SKM-1 (cell line): ENCODE measurements at regions not wholly inside any gene's neighbourhood (a gene's known extent, or its start where the extent isn't known, plus 50 kb on each side); places are given as distances from the start of the nearest gene placed in this dataset.

Source experiments
- DNase-seq: peaks from one replicate; lab custom pipeline; 2025; ENCODE audit not compliant: unreplicated experiment; lab: John Stamatoyannopoulos, UW

DNA sequence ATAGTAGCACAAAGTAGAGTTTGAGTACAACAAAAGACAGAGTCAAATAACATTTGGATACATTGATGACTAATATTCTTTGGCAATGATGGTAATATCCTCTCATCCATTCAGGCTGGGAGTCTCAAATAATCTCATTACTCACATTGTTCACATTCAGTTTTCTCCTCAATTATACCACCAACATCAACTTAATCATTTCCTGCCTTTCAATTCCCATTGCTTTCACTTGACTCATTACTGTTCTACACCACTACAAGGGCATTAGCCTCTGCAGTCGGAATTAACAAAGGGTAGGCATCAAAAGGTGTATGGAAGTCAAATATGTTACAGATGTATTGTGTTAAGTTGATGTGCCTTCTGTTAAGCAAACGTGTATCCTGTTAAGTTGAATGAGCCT is 518.4 kb upstream of the SLITRK1 start:
- no peak for DNase-seq

DNA sequence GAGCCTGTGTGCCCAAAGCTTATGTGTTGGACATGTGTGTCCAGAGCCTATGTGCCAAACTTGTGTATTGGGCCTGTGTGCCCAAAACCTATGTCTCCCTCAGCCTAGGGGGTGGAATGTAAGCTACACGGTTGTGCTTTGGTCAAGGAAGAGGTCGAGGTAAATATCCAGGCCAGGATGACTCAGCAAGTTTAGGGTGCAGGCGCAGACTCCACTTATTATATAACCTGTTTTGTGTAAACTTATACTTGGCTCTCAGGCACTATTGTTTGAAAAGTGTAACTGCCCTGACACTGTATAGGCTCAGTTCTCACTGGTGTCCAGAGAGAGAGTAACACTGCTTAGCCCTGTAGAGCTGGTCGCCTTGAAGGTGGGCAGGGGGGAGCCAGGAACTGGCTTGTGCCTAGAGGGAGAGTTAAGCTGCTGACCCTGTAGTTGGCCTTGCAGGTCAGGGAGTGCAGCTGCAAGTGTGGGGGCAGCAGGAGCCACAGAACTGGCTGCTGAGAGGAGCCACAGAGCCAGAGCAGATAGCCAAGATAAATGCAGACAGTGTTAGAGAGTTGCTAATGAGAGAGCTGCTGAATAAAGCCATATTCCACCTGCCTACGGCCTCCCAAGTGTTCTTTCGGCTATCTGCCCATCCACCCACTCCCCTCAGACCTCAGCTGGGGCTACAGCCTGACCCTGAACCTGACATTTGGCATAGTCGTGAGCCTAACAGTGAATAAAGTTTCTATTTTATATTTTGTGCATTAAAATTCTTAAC is 517.2 kb upstream of the SLITRK1 start:
- DNase-seq, result no peak

DNA sequence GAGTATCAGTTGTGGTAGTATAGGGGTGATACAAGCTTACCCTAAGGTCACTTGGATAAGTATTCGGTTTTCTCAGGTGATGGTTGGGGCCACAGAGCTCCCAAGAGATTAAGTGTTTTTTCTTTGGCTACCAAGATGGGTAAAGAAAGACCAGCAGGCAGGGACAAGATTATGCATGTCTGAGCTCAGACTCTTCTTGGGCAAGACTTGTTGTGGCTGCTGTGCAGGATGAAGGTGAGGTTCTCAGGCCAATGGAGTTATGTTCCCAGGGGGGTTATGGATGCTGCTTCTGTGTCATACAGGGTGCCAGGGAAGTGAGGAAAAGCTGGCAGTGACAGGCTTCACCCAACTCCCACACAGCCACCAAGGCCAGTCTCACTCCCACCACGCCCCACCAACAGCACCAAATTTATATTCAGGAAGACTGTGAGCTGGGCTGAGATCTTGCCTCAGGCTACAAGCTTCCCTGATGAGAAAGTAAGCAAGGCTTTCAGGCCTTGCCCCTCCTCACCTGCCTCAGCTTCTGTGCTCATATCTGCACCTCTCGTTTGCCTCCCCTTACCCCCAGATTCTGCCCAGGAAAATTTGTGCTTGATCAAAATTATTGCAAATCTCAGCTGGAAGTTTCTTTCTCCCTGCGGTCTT is 511.8 kb upstream of the SLITRK1 start:
- no peak for DNase-seq

DNA sequence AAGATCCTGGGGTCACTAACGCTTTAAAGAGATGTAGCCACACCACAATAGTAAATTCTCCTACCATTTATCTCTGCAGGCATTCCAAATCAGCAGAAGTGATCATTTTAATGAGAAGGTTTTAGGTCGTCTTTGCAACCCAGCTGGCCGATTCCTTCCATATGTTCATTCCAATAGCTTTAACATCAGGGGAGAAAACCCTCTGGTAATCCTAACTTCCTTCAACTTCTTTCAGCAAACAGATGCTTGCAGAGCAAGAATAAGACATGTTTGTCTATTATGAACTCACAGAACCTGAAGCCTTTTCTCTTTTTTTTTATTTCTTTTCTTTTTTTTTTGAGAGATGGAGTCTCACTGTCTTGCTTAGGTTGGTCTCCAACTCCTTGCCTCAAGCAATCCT is 498.6 kb upstream of the SLITRK1 start:
- no peak for DNase-seq

DNA sequence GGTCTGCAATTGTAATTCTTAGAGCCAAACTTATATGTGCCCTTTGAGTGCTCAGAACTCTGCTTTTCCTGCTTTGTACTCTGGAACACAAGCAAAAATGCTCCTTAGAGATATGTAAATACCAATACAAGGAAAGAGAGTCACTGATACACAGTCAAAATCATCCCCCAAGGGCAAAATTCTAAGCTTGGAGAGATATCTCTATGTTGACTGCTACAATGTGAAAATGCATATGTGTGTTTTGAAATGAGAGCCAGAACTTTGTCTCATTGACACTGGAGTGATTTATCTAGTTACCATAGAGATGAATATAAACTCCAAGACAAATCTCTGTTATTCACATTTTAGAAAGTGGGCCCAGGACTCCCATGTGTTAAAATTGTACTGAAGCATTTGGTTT is 494.8 kb upstream of the SLITRK1 start:
- no peak for DNase-seq

DNA sequence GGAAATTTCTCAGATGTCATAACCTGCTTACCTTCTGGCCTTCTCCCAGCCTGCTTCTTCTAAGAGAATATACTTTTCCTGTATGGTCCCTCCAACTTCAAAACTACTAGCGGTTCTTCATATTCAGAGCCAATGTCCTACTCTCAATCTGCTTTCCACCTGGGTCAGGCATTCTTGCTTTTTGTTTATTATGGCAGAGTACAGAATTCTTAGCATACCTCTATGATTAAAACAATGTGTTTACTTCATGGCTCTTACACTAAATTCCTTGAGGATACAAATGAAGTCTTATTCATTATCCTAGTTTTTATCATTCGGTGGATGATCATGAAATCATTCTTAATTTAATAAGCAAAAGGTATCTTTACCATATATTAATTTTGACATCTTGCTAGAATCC is 484.2 kb upstream of the SLITRK1 start:
- no peak for DNase-seq

DNA sequence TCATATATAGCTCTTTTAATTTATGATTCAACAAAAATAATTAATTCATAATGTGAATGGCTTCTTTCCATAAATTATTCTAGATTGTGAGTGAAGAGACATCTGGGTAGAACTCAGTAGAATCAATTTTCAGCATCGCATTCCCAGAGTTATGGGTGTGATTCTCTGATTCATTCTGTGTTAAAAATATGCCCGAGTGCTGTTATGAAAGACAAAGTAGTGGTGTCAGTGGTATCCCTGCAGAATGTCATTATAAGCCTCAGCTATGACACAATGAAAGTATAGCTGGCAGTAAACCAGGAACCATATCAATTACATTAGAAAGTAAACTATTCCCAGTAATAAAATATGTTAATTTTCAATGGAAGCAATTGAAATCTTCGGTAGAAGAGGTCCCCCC is 480.5 kb upstream of the SLITRK1 start:
- no peak for DNase-seq

DNA sequence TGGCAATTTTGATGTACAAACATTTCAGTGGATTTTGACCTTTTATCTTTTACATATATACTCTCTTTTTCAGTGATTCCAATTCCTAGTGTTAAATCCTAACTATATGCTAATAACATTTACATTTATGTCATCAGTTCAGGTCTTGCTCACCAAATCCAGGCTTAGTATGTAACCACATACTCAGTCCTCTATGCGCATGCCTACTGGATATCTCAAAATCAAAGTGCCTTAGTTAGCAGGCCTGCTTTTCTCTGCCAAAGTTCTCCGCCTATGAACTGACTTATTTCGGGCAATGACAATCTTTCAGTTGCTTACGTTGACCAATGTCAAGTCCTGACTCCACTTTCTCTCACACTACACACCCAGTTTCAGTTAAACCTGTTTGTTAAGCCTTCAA is 478.5 kb upstream of the SLITRK1 start:
- no peak for DNase-seq

DNA sequence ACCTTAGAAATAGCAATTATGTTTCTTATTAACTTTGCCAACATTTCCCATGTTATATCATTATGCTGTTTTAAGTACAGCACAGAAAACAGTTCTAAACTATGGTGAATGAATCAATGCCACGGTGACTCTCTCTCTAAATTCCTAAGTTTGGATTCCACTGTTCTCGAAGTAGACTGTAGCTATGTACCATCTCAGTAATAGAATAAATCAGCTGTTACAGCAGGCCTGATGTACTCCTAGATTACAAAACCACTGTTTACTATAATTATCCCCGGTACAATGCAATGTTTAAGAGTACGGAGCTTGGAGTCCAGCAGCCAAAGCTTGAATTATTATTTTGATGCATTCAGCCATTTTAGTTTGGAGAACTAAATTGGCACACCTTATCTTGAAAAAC is 476.3 kb upstream of the SLITRK1 start:
- no peak for DNase-seq

DNA sequence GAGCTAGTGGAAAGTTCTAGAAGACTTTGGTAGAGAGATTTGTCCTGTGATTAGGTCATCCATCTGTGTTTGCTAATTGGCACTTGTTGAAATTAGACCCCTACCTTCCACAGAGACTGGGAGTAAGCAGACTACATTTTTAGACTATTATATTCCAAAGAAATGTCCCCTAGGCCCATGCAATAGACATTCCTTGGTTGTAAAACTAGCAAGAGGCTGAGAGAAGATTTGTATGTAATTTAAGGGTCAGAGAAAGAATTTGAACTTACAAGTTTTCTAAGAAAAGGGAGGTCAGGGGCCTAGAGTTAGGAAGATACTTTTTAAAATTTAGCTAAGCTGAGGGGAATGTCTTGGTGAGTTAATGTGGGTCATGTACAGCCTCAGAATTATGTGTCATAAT is 470.7 kb upstream of the SLITRK1 start:
- no peak for DNase-seq

DNA sequence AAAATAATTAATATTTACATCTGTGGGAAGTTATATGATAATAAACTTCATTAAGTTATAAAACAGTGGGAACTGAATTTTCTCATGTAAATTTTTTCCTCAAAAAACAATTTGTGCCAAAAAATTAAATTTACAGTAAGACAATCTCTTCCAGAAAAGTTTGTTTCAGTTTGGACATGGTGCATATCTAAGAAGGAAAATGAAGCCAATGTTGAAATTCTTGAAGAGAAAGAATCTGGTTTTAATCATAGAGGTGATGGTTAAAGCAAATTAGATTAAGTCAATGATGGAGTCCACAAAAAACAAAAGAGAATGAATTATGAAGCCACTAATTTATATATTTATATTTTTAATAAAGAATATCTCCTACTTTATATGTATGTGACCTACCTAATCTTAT is 457.2 kb upstream of the SLITRK1 start:
- no peak for DNase-seq

DNA sequence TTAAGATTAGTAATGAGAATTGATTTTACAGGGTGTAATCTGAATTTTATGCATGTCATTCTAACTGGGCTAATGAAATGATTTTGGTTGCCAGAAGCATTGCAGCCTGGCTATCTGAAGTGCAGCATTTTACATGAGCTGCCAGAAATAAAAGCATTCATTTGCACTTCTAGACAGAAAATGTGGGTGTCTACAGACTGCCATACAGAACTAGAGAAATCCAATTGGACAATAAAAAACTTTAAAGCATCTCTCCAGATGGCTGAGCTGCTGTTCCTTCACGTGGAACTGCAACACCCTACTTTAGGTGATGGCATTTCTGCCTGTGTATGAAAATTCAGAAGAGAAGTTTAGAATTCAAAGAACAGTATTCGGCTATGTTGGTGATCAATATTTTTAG is 450.1 kb upstream of the SLITRK1 start:
- DNase-seq, result no peak

DNA sequence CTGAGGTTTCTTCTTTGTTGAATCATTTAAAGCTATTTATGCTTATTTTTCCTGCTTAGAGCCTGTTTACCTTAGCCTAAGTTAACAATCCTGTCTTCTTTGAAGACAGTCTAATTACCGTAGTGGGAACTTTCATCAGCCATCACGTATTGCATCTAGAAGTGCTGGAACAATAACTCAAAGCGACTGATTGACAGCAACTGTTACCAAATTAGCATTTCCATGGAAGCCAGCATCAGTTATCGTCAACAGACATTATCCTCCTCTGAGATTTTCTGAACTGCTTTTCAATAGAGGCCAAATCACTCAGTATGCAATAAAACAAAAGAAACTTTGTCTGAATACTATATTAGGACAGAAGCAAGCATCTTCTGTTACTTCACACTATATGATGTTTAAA is 433.3 kb upstream of the SLITRK1 start:
- DNase-seq, result no peak

DNA sequence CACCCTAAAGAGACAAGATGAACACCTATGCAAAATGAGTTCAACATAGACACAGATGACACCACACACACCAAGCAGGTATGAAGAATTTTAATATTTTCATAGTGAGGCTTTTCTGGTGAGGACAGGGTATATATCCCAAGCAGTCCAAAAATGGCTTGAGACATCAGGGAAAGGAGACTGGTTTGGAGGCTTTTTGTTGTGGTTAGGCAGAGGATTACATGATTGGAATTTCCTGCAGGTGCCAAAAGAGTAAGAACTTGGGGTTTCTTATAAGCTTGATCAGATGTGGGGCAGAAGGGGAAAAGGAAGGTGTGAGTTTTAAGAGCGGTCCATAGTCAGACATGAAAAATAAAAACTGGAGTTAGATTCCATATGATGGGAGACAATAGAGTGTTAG is 420.8 kb upstream of the SLITRK1 start:
- DNase-seq, result no peak

DNA sequence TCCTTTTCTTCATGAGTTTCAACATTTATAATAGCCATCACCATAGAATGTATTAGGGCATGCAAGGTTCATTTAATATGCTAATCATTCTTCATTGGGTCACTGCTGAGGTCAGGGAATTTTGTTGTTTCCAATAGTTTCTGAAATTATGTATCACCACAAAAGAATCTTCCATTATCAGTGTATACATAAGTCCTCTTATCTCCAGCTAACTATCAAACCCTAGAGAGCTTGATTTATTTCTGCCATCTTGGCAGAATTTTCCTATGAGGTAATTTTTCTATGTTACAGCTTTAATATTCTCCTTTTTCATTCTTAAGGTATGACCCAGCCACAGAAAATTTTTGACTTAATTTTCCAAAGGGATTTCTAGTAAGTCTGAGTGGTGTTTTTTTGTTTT is 415.0 kb upstream of the SLITRK1 start:
- no peak for DNase-seq

DNA sequence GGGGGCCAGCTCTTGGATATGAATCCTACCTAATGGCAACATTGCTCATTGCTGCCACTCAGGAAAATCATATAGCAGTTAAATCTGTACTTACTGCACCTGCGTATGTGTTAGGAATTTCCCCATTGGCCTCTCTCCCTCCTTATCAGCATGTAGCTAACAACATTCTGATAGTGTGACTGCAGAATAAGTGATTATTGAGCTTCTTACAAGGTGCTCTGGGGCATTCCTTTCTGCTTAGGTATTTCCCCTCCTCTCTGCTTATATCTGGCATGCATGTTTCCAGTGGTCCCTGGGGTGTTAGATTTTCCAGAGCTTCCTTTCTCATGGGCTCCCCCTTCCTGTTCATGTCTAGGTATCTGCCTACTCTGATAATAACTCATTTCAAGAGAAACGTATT is 414.1 kb upstream of the SLITRK1 start:
- DNase-seq, result no peak

DNA sequence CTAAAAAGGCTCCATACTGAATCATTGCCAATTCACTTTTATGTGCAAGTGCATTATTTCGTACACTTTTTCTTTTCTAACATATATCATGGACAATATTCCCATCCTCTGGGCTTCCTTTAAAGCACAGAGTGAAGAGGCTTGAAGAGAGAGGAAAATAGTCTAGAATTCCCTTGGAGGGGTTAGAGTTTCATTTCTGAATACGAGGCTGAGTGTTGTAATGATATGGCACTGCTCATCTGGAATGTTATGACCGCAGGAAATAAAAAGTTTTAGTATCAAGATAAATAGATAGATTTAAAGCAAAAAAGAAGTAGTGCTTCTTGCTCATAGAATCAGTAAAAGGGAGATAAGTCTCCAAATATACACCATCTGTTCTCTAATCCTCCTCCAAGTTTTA is 412.3 kb upstream of the SLITRK1 start:
- DNase-seq, result no peak

DNA sequence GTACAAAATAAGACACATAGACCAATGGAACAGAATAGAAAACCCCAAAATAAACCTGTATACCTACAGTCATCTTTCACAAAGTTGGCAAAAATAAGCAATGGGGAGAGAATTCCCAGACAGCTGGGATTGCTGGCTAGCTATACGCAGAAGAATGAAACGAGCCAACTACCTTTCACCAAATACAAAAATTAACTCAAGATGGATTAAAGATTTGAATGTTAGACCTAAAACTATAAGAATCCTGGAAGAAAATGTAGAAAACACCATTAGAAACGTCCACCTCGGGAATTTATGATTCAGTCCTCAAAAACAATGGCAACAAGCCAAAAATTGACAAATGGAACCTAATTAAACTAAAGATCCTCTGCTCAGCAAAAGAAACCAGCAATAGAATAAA is 408.1 kb upstream of the SLITRK1 start:
- no peak for DNase-seq

DNA sequence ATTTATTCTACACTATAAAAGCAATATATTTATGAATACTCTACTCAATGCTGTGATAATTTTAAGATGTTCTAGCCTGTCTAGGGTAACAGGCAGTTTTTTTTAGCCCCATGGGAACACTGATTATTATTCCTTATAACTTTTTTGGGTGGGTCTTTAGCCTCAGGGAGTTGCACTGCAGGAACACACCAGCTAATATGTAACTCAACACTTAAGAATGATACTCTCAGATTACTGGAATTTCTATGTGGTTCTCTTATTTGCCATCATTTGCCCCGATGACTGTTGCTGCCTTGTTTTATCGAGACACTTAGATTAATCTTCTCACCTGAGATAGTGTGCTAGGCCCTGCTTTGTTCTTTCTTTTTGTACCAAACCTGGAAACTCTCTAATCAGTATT is 396.9 kb upstream of the SLITRK1 start:
- no peak for DNase-seq

DNA sequence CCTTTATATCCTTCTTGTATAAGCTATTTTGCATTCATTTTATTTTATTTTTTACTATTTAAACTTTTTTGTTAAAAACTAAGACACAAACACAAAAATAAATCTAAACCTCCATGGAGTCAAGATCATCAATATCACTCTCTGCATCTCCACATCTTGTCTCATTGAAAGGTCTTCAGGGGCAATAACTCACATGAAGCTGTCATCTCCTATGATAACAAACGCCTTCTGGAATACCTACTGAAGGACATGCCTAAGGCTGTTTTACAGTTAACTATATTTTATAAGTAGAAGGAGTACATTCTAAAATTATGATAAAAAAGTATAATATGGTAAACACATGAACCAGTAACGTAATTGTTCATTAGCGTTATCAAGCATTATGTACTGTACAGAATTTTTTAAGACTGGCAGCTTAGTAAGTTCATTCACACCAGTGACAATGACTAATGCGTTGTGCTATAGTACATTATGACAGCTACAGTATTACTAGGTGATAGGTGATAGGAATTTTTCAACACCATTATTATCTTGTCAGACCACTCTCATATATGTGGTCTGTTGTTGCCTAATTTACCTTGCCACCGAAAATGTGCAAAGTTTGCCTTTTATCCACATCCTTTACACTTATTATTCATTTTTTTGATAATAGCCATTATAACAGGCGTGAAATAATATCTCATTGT is 390.7 kb upstream of the SLITRK1 start:
- DNase-seq, result no peak

DNA sequence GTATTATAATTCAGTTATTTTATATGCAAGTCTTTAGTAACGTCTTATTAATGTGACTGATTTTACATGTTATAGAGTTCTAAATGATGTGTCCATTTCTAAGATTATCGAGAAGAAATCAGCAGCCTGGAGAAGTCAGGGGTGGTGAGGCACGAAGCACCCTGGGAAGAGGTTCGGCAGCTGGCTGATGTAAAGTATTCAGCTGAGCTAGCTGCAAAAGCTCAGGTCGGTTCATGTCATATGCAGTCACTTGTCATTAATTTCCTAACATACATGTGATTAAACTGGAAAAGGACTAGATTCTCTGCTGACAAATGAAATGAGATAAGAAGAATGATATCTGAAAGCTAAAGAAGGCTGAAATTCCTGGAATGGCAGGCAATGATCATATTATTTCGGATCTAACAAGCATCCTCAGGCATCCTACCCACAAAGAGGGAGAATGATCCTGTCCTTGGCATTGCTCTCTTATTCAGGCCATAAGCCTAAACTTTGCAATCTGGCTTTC is 383.0 kb upstream of the SLITRK1 start:
- no peak for DNase-seq

DNA sequence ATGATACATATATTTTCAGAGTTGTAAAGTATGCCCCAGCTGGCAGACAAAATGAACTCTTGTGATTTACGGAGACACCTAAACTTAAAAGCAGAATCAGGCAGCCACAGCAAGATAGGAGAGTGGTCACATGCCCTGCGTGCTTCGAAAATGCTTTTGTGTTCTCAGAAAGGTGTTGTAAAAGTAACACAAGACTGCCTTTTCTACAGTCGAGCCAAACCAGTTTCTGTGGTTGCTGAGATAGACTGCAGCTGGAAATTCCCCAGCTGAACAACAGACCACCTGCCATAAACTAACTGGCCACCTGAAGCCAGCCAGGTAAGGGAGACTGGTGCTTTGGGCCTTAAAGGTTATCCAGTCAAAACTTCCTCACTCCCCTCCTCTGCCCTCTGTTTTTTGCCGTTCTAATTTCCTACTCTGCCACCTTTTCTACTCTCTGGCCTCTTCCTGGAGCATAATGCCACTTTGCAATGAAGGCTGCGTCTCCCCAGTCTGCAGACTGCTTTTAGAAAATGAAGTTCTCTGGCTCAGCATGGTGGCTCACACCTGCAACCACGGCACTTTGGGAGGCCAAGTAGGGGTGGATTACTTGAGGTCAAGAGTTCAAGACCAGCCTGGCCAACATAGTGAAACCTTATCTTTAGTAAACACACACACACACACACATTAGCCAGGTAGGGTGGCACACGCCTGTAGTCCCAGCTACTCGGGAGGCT is 381.2 kb upstream of the SLITRK1 start:
- DNase-seq, result no peak
